GM12878 (cell line): ENCODE measurements at regions not wholly inside any gene's neighbourhood (a gene's known extent, or its start where the extent isn't known, plus 50 kb on each side); places are given as distances from the start of the nearest gene placed in this dataset.

ENCODE experiments used
- ATAC-seq: fragments of 200-7000 bp; cut with Tn5 transposase; 3 replicates; pipeline ENCODE4 v1.9.1; 2020; ENCODE audit warnings: mild to moderate bottlenecking, moderate library complexity
- BruUV-seq: library from RNA; stranded (reverse); fragments of 400-500 nt; replicated peaks from 2 replicates; lab custom pipeline; 2021; lab: Mats Ljungman, UMichigan
- CTCF ChIA-PET: fragments of 300-600 bp; sonication (Branson Sonifier 250); formaldehyde crosslinking; extraction: SDS; loops from one replicate; lab custom pipeline; 2021; ENCODE audit warnings: inconsistent platforms; lab: Yijun Ruan, JAX
- POLR2A ChIA-PET: fragments of 350-600 bp; formaldehyde crosslinking; extraction: SDS; loops from one replicate; lab custom pipeline; 2021; ENCODE audit warnings: inconsistent platforms; lab: Charles Lee
- RAD21 ChIA-PET: fragments of 300-600 bp; sonication (Branson Sonifier 250); formaldehyde crosslinking; loops from one replicate; lab custom pipeline; 2023; ENCODE audit warnings: antibody characterized with exemption; ENCODE audit not compliant: unreplicated experiment; lab: Charles Lee
- SMC1A ChIA-PET: fragments of 300-600 bp; sonication (Branson Sonifier 250); formaldehyde crosslinking; loops from one replicate; lab custom pipeline; 2023; ENCODE audit not compliant: unreplicated experiment, uncharacterized antibody; lab: Charles Lee
- DNase-seq: peaks from one replicate; pipeline ENCODE4 v3.0.0-alpha.2; 2011; ENCODE audit warnings: low read depth, low spot score
- FAIRE-seq: peaks from 3 replicates; lab custom pipeline; 2011; peaks lifted over from hg19 to GRCh38; lab: Jason Lieb, UNC
- H2AFZ ChIP-seq: 2 replicates; pipeline ENCODE4 v1.6.0; 2011; ENCODE audit warnings: low read depth, low read length, control low read depth; ENCODE audit not compliant: control insufficient read depth
- H3K27ac ChIP-seq: 2 replicates; pipeline ENCODE4 v1.5.1; 2011; ENCODE audit warnings: control low read depth; ENCODE audit not compliant: control insufficient read depth, insufficient read depth
- H3K27me3 ChIP-seq, 2 experiments: replicated peaks in 1 of 2; 2 replicates each; pipeline versions ENCODE4 v1.6.0 to v1.6.1; 2011; ENCODE audit warnings: low read length in 1 of 2; ENCODE audit not compliant: control insufficient read depth in 2 of 2, insufficient read depth in 2 of 2
- H3K36me3 ChIP-seq, 2 experiments: 2 replicates each; pipeline ENCODE4 v1.5.1; 2011; ENCODE audit warnings: low read length in 1 of 2; ENCODE audit not compliant: control insufficient read depth in 2 of 2, insufficient read depth in 2 of 2
- H3K4me1 ChIP-seq: 2 replicates; pipeline ENCODE4 v1.6.1; 2011; ENCODE audit warnings: mild to moderate bottlenecking, low read length, moderate library complexity, mixed read lengths; ENCODE audit not compliant: control insufficient read depth, insufficient read depth
- H3K4me2 ChIP-seq: 2 replicates; pipeline ENCODE4 v1.6.0; 2011; ENCODE audit warnings: control low read depth; ENCODE audit not compliant: control insufficient read depth, insufficient read depth
- H3K4me3 ChIP-seq: fragments of 200-600 bp; sonication (generic); 2 replicates; pipeline ENCODE4 v1.5.1; 2016
- H3K79me2 ChIP-seq: 2 replicates; pipeline ENCODE4 v1.6.0; 2011; ENCODE audit warnings: low read length; ENCODE audit not compliant: control insufficient read depth, insufficient read depth
- H3K9ac ChIP-seq: 2 replicates; pipeline ENCODE4 v1.8.0; 2011; ENCODE audit warnings: low read length, control low read depth, mixed read lengths; ENCODE audit not compliant: control insufficient read depth, insufficient read depth
- H3K9me3 ChIP-seq: replicated peaks from 3 replicates; pipeline ENCODE4 v1.5.1; 2011; ENCODE audit warnings: mild to moderate bottlenecking, low read length; ENCODE audit not compliant: control insufficient read depth, insufficient read depth
- H4K20me1 ChIP-seq: 2 replicates; pipeline ENCODE4 v1.6.0; 2011; ENCODE audit not compliant: control insufficient read depth, insufficient read depth
- ATF7 ChIP-seq: fragments of 450-650 bp; IDR thresholded peaks from 2 replicates; pipeline ENCODE4 v1.6.1; 2016; ENCODE audit warnings: low read depth, mild to moderate bottlenecking
- CBX3 ChIP-seq: fragments of 200-600 bp; sonication (generic); IDR thresholded peaks from 2 replicates; pipeline ENCODE4 v1.6.1; 2016; ENCODE audit warnings: low read depth, borderline replicate concordance
- CREB1 ChIP-seq: IDR thresholded peaks from 2 replicates; pipeline ENCODE4 v1.6.1; 2012; ENCODE audit warnings: low read depth, mild to moderate bottlenecking, inconsistent platforms
- EP300 ChIP-seq, 2 experiments: fragments of 150-350 bp in 1 of 2; IDR thresholded peaks; 2 replicates each; pipeline ENCODE4 v1.6.1; 2011 to 2012; ENCODE audit warnings: low read depth in 2 of 2, low read length in 2 of 2, borderline replicate concordance in 1 of 2, improper control_type of control experiment in 1 of 2, inconsistent platforms in 1 of 2; ENCODE audit not compliant: control insufficient read depth in 1 of 2
- GABPA ChIP-seq: IDR thresholded peaks from 2 replicates; pipeline ENCODE4 v1.6.1; 2014; ENCODE audit warnings: antibody characterized with exemption, low read depth, mild to moderate bottlenecking, inconsistent platforms
- JUND ChIP-seq: IDR thresholded peaks from 2 replicates; pipeline ENCODE4 v1.6.1; 2012; ENCODE audit warnings: low read depth, mild to moderate bottlenecking, low read length, improper control_type of control experiment, moderate library complexity
- NR2C2 ChIP-seq: IDR thresholded peaks from 2 replicates; pipeline ENCODE4 v1.6.1; 2011; ENCODE audit warnings: borderline replicate concordance, low read depth; ENCODE audit not compliant: control insufficient read depth, insufficient read length
- RELA ChIP-seq: fragments of 450-650 bp; IDR thresholded peaks from 2 replicates; pipeline ENCODE4 v1.8.0; 2014; ENCODE audit warnings: borderline replicate concordance; ENCODE audit not compliant: partially characterized antibody
- SMC3 ChIP-seq: IDR thresholded peaks from 2 replicates; pipeline ENCODE4 v1.6.1; 2011; ENCODE audit warnings: low read length, improper control_type of control experiment, borderline replicate concordance
- TBL1XR1 ChIP-seq: IDR thresholded peaks from 2 replicates; pipeline ENCODE4 v1.6.1; 2012; ENCODE audit warnings: low read depth, low read length, improper control_type of control experiment
- WRNIP1 ChIP-seq: IDR thresholded peaks from 2 replicates; pipeline ENCODE4 v1.6.1; 2011; ENCODE audit warnings: low read depth, low read length, improper control_type of control experiment, borderline replicate concordance
- WGBS: methylation state at CpG from one replicate; pipeline ENCODE4 v1.1.6; 2016; ENCODE audit warnings: low lambda C conversion rate; ENCODE audit not compliant: insufficient replicate concordance, insufficient coverage; ENCODE audit errors: missing lambda C conversion rate; 5-methylcytosine and 5-hydroxymethylcytosine counted together
- in situ Hi-C: fragments of 300-500 bp; cut with MboI; formaldehyde crosslinking; loops from 9 replicates; pipeline ENCODE4 v1.14.3; 2018; ENCODE audit warnings: mixed read lengths
- intact Hi-C: fragments of 100-400 bp; cut with micrococcal nuclease; formaldehyde crosslinking; loops from one replicate; pipeline ENCODE4 v1.14.2; 2022; ENCODE audit not compliant: unreplicated experiment
- TF ChIP-seq, protein P1 (sequence below): fragments of 450-650 bp; formaldehyde crosslinking; IDR thresholded peaks from 2 replicates; pipeline ENCODE4 v1.5.0; 2022; ENCODE audit warnings: mild to moderate bottlenecking, missing genetic modification characterization
- TF ChIP-seq, protein P2 (sequence below): fragments of 450-650 bp; IDR thresholded peaks from 2 replicates; pipeline ENCODE4 v1.6.1; 2017; ENCODE audit warnings: mild to moderate bottlenecking
- TF ChIP-seq, protein P3 (sequence below): IDR thresholded peaks from 2 replicates; pipeline ENCODE4 v1.6.1; 2011; ENCODE audit warnings: mild to moderate bottlenecking, low read depth, low read length, moderate library complexity; ENCODE audit not compliant: insufficient replicate concordance
- TF ChIP-seq, protein P4 (sequence below): fragments of 450-650 bp; IDR thresholded peaks from 2 replicates; pipeline ENCODE4 v1.6.1; 2016; ENCODE audit warnings: mild to moderate bottlenecking

DNA sequence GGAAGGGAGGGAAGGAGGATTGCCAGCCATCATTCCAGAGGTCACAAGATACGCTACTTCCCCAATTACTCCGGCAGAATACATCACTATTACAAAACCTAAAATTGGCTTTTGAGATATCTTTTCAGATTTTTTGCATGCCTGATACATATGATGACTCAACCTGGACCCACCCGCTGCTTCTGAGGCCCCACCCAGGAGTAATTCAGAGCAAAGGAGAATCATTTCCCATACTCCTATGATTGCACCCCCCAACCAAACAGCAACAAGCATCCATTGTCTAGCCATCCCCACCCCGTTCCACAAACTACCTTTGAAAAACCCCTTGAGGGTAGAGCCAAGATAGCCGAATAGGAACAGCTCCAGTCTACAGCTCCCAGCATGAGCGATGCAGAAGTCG is 163.5 kb upstream of the GJE1 start:
- H3K79me2 ChIP-seq: no peaks in the 10 kb centered on the region
- H3K9me3 ChIP-seq: no peaks in the 10 kb centered on the region
- ChIA-PET CTCF (no interaction called here), POLR2A (no interaction called here), SMC1A (no interaction called here), RAD21 (no interaction called here)
- FAIRE-seq (no peak), DNase-seq (no peak), ATAC-seq (no peak)
- intact Hi-C loops (no loop called here), in situ Hi-C loops (no loop called here)
- no peak overlapping the region for H3K9ac ChIP-seq
- no peak overlapping the region for H3K4me3 ChIP-seq
- no peak overlapping the region for H3K27ac ChIP-seq
- no peak overlapping the region for H3K4me2 ChIP-seq
- H2AFZ ChIP-seq: no peak overlapping the region
- H3K4me1 ChIP-seq: no peaks in the 10 kb centered on the region
- 43% methylated on average over 7 of the region's 7 CpGs for WGBS
- BruUV-seq: no TSS peak
- no peaks in the 10 kb centered on the region for H4K20me1 ChIP-seq
- H3K27me3 ChIP-seq: no peaks in the 10 kb centered on the region
- no peaks in the 10 kb centered on the region for H3K36me3 ChIP-seq
- TF ChIP-seq NR2C2: no peak
- no peak for TF ChIP-seq TBL1XR1
- TF ChIP-seq, protein P1, sequence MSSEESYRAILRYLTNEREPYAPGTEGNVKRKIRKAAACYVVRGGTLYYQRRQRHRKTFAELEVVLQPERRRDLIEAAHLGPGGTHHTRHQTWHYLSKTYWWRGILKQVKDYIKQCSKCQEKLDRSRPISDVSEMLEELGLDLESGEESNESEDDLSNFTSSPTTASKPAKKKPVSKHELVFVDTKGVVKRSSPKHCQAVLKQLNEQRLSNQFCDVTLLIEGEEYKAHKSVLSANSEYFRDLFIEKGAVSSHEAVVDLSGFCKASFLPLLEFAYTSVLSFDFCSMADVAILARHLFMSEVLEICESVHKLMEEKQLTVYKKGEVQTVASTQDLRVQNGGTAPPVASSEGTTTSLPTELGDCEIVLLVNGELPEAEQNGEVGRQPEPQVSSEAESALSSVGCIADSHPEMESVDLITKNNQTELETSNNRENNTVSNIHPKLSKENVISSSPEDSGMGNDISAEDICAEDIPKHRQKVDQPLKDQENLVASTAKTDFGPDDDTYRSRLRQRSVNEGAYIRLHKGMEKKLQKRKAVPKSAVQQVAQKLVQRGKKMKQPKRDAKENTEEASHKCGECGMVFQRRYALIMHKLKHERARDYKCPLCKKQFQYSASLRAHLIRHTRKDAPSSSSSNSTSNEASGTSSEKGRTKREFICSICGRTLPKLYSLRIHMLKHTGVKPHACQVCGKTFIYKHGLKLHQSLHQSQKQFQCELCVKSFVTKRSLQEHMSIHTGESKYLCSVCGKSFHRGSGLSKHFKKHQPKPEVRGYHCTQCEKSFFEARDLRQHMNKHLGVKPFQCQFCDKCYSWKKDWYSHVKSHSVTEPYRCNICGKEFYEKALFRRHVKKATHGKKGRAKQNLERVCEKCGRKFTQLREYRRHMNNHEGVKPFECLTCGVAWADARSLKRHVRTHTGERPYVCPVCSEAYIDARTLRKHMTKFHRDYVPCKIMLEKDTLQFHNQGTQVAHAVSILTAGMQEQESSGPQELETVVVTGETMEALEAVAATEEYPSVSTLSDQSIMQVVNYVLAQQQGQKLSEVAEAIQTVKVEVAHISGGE (CRISPR knock-in tag): no peak
- no peak for TF ChIP-seq CBX3
- TF ChIP-seq CREB1: no peak
- TF ChIP-seq WRNIP1: no peak
- TF ChIP-seq, protein P2, sequence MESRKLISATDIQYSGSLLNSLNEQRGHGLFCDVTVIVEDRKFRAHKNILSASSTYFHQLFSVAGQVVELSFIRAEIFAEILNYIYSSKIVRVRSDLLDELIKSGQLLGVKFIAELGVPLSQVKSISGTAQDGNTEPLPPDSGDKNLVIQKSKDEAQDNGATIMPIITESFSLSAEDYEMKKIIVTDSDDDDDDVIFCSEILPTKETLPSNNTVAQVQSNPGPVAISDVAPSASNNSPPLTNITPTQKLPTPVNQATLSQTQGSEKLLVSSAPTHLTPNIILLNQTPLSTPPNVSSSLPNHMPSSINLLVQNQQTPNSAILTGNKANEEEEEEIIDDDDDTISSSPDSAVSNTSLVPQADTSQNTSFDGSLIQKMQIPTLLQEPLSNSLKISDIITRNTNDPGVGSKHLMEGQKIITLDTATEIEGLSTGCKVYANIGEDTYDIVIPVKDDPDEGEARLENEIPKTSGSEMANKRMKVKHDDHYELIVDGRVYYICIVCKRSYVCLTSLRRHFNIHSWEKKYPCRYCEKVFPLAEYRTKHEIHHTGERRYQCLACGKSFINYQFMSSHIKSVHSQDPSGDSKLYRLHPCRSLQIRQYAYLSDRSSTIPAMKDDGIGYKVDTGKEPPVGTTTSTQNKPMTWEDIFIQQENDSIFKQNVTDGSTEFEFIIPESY: no peak
- TF ChIP-seq GABPA: no peak
- no peak for TF ChIP-seq EP300 (IDR thresholded peaks at IDR 0.05; ENCODE audit: borderline replicate concordance in 1 of 2, control insufficient read depth in 1 of 2, low read depth in 2 of 2, low read length in 2 of 2)
- TF ChIP-seq ATF7: no peak
- TF ChIP-seq JUND: no peak
- TF ChIP-seq, protein P3, sequence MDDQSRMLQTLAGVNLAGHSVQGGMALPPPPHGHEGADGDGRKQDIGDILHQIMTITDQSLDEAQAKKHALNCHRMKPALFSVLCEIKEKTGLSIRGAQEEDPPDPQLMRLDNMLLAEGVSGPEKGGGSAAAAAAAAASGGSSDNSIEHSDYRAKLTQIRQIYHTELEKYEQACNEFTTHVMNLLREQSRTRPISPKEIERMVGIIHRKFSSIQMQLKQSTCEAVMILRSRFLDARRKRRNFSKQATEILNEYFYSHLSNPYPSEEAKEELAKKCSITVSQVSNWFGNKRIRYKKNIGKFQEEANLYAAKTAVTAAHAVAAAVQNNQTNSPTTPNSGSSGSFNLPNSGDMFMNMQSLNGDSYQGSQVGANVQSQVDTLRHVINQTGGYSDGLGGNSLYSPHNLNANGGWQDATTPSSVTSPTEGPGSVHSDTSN: no peak
- TF ChIP-seq, protein P4, sequence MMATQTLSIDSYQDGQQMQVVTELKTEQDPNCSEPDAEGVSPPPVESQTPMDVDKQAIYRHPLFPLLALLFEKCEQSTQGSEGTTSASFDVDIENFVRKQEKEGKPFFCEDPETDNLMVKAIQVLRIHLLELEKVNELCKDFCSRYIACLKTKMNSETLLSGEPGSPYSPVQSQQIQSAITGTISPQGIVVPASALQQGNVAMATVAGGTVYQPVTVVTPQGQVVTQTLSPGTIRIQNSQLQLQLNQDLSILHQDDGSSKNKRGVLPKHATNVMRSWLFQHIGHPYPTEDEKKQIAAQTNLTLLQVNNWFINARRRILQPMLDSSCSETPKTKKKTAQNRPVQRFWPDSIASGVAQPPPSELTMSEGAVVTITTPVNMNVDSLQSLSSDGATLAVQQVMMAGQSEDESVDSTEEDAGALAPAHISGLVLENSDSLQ: no peak
- TF ChIP-seq SMC3: no peak
- TF ChIP-seq RELA: no peak
